ENCODE measurements at regions not wholly inside any gene's neighbourhood (a gene's known extent, or its start where the extent isn't known, plus 50 kb on each side); places are given as distances from the start of the nearest gene placed in this dataset.

GRCh38 chr10:28743576-28743975, 66.3 kb downstream of the BAMBI start:
- TF ChIP-seq POLR2AphosphoS5 (IDR thresholded peaks at IDR 0.05) = no peak
- no peak for TF ChIP-seq CTCF (IDR thresholded peaks at IDR 0.05)
- TF ChIP-seq EP300 (IDR thresholded peaks at IDR 0.05) = no peak
- TF ChIP-seq POLR2A (IDR thresholded peaks at IDR 0.05; ENCODE audit: low read depth) = no peak
- no peak overlapping the region for H3K4me3 ChIP-seq
- WGBS = 84% methylated on average over 6 of the region's 6 CpGs
- no peaks in the 10 kb centered on the region for H3K36me3 ChIP-seq
- intact Hi-C loops (cut with DNase I) = no loop called here
- no peak for DNase-seq (ENCODE audit: extremely low spot score)
- no peaks in the 10 kb centered on the region for H3K4me1 ChIP-seq
- H3K9me3 ChIP-seq = peaks cover 0 to 5% (median 0%) of the 10 kb centered on the region in 4 donors
- H3K27me3 ChIP-seq = peaks cover 0 to 15% (median 0%) of the 10 kb centered on the region in 4 donors
- no peak overlapping the region for H3K27ac ChIP-seq (replicated peaks in 1 of 4)

GRCh38 chr10:28744069-28744768, 66.9 kb downstream of the BAMBI start:
- TF ChIP-seq CTCF (IDR thresholded peaks at IDR 0.05) (no peak), POLR2AphosphoS5 (IDR thresholded peaks at IDR 0.05) (no peak), EP300 (IDR thresholded peaks at IDR 0.05) (no peak), POLR2A (IDR thresholded peaks at IDR 0.05; ENCODE audit: low read depth) (no peak)
- H3K27me3 ChIP-seq = peaks cover 0 to 15% (median 0%) of the 10 kb centered on the region in 4 donors
- intact Hi-C loops (cut with DNase I) = no loop called here

GRCh38 chr10:28754930-28755718, 77.8 kb downstream of the BAMBI start:
- H3K27me3 ChIP-seq = peaks cover 0 to 8% (median 0%) of the 10 kb centered on the region in 4 donors
- H3K9me3 ChIP-seq = peaks cover 0 to 11% (median 5%) of the 10 kb centered on the region in 4 donors
- TF ChIP-seq POLR2AphosphoS5 (IDR thresholded peaks at IDR 0.05) (no peak), EP300 (IDR thresholded peaks at IDR 0.05) (no peak), CTCF (IDR thresholded peaks at IDR 0.05) (no peak), POLR2A (IDR thresholded peaks at IDR 0.05; ENCODE audit: low read depth) (no peak)
- H3K36me3 ChIP-seq = no peaks in the 10 kb centered on the region
- 80% methylated on average over 3 of the region's 3 CpGs for WGBS
- H3K4me3 ChIP-seq = no peak overlapping the region
- H3K27ac ChIP-seq (replicated peaks in 1 of 4) = no peak overlapping the region
- intact Hi-C loops (cut with DNase I) = no loop called here
- no peak for DNase-seq (ENCODE audit: extremely low spot score)
- peaks cover 0 to 7% (median 7%) of the 10 kb centered on the region in 4 donors for H3K4me1 ChIP-seq

More at GRCh38 chr10:28744069-28744768, 66.9 kb downstream of the BAMBI start:
- DNase-seq (ENCODE audit: extremely low spot score) = no peak
- Histone ChIP-seq H3K4me1 (no peaks in the 10 kb centered on the region), H3K4me3 (no peak overlapping the region), H3K9me3 (peaks cover 0 to 5% (median 1%) of the 10 kb centered on the region in 4 donors), H3K36me3 (no peaks in the 10 kb centered on the region), H3K27ac (replicated peaks in 1 of 4) (no peak overlapping the region)
- WGBS = 70% methylated on average over 5 of the region's 5 CpGs

- peaks cover 0 to 7% (median 7%) of the 10 kb centered on the region in 4 donors for H3K4me1 ChIP-seq
- no peaks in the 10 kb centered on the region for H3K9me3 ChIP-seq
- no peaks in the 10 kb centered on the region for H3K36me3 ChIP-seq
- intact Hi-C loops (cut with DNase I) = no loop called here
- TF ChIP-seq CTCF (IDR thresholded peaks at IDR 0.05) (no peak), EP300 (IDR thresholded peaks at IDR 0.05) (no peak), POLR2A (IDR thresholded peaks at IDR 0.05; ENCODE audit: low read depth) (no peak), POLR2AphosphoS5 (IDR thresholded peaks at IDR 0.05) (no peak)
- DNase-seq (ENCODE audit: extremely low spot score) = no peak
- whole genome bisulfite sequencing = 65% methylated on average over 5 of the region's 5 CpGs
- no peak overlapping the region for H3K27ac ChIP-seq (replicated peaks in 1 of 4)
- peaks cover 0 to 4% (median 0%) of the 10 kb centered on the region in 4 donors for H3K27me3 ChIP-seq
- no peak overlapping the region for H3K4me3 ChIP-seq
Measured at GRCh38 chr10:28761084-28761846, 83.9 kb downstream of the BAMBI start.
